Endothelial cell of umbilical vein (primary cell): ENCODE measurements at regions not wholly inside any gene's neighbourhood (a gene's known extent, or its start where the extent isn't known, plus 50 kb on each side); places are given as distances from the start of the nearest gene placed in this dataset.

Source experiments
- BruUV-seq: library from RNA; stranded (reverse); fragments of 400-500 nt; replicated peaks from 2 replicates; lab custom pipeline; 2021; lab: Mats Ljungman, UMichigan
- CTCF ChIA-PET: fragments of 300-600, 350-600 bp; sonication (Branson Sonifier 250); formaldehyde crosslinking; loops from one replicate; lab custom pipeline; 2021; ENCODE audit warnings: antibody characterized with exemption, inconsistent platforms; lab: Charles Lee
- POLR2A ChIA-PET: fragments of 300-600, 350-600 bp; sonication (Branson Sonifier 250); formaldehyde crosslinking; loops from one replicate; lab custom pipeline; 2021; ENCODE audit warnings: antibody characterized with exemption, inconsistent platforms; lab: Charles Lee
- DNase-seq: peaks from one replicate; pipeline ENCODE4 v3.0.0-alpha.2; 2011; ENCODE audit warnings: low read depth, low spot score
- FAIRE-seq: peaks from 2 replicates; lab custom pipeline; 2011; peaks lifted over from hg19 to GRCh38; lab: Jason Lieb, UNC
- H2AFZ ChIP-seq: 2 replicates; pipeline ENCODE4 v1.6.0; 2012; ENCODE audit warnings: low read depth, low read length, control low read depth, inconsistent platforms
- H3K27ac ChIP-seq: 2 replicates; pipeline ENCODE4 v1.5.1; 2011; ENCODE audit warnings: low read depth, mild to moderate bottlenecking, control low read depth, low read length, moderate library complexity; ENCODE audit not compliant: insufficient read depth
- H3K27me3 ChIP-seq, 2 experiments: 2 replicates each; pipeline versions ENCODE4 v1.6.0 to v1.6.1; 2011; ENCODE audit warnings: low read length in 2 of 2, mixed read lengths in 1 of 2; ENCODE audit not compliant: control insufficient read depth in 2 of 2, insufficient read depth in 2 of 2
- H3K36me3 ChIP-seq, 2 experiments: 2 replicates in 1 of 2; 3 replicates in 1 of 2; pipeline ENCODE4 v1.5.1; 2011; ENCODE audit warnings: low read length in 2 of 2, mild to moderate bottlenecking in 1 of 2, moderate library complexity in 1 of 2; ENCODE audit not compliant: control insufficient read depth in 2 of 2, insufficient read depth in 2 of 2; ENCODE audit errors: extremely low read depth in 1 of 2
- H3K4me1 ChIP-seq: 3 replicates; pipeline ENCODE4 v1.5.1; 2011; ENCODE audit warnings: mild to moderate bottlenecking, low read length; ENCODE audit not compliant: control insufficient read depth, insufficient read depth; ENCODE audit errors: extremely low read depth
- H3K4me2 ChIP-seq: 2 replicates; pipeline ENCODE4 v1.6.1; 2011; ENCODE audit warnings: low read length, control low read depth, mixed read lengths; ENCODE audit not compliant: insufficient read depth
- H3K4me3 ChIP-seq, 3 experiments: fragments of 200-600 bp in 1 of 3; sonication (generic), shearing (Covaris generic) in 1 of 3; replicated peaks in 1 of 3; 2 replicates each; pipeline ENCODE4 v1.5.1; 2011 to 2016; ENCODE audit warnings: control low read depth in 3 of 3, low read length in 3 of 3, mild to moderate bottlenecking in 2 of 3, inconsistent platforms in 1 of 3, low read depth in 1 of 3, moderate library complexity in 1 of 3; ENCODE audit not compliant: insufficient read depth in 1 of 3
- H3K79me2 ChIP-seq: 2 replicates; pipeline ENCODE4 v1.6.0; 2012; ENCODE audit warnings: low read length, inconsistent platforms; ENCODE audit not compliant: control insufficient read depth, insufficient read depth
- H3K9ac ChIP-seq: replicated peaks from 2 replicates; pipeline ENCODE3; 2011; ENCODE audit warnings: low read length, control low read depth; ENCODE audit not compliant: insufficient read depth; ENCODE audit errors: extremely low read depth
- H3K9me1 ChIP-seq: replicated peaks from 3 replicates; pipeline ENCODE4 v1.6.0; 2011; ENCODE audit warnings: mild to moderate bottlenecking, low read length; ENCODE audit not compliant: control insufficient read depth, insufficient read depth; ENCODE audit errors: extremely low read depth
- H3K9me3 ChIP-seq: replicated peaks from 2 replicates; pipeline ENCODE4 v1.5.1; 2012; ENCODE audit warnings: low read length, inconsistent platforms; ENCODE audit not compliant: control insufficient read depth, insufficient read depth
- H4K20me1 ChIP-seq: replicated peaks from 2 replicates; pipeline ENCODE3; 2011; ENCODE audit warnings: mild to moderate bottlenecking, low read length; ENCODE audit not compliant: control insufficient read depth, insufficient read depth; ENCODE audit errors: extremely low read depth
- CTCF ChIP-seq, 2 donors: IDR thresholded peaks; 1 replicate in 1 of 2; 2 replicates in 1 of 2; pipeline ENCODE4 v1.5.1; 2011; ENCODE audit warnings: low read length in 2 of 2, mild to moderate bottlenecking in 2 of 2, moderate library complexity in 2 of 2, control low read depth in 1 of 2, inconsistent platforms in 1 of 2, low read depth in 1 of 2; ENCODE audit not compliant: insufficient read depth in 1 of 2; ENCODE audit errors: extremely low read depth in 1 of 2
- EZH2 ChIP-seq: IDR thresholded peaks from 2 replicates; pipeline ENCODE4 v1.6.1; 2012; ENCODE audit warnings: borderline replicate concordance, low read depth, mild to moderate bottlenecking, moderate library complexity, low read length, inconsistent platforms; ENCODE audit not compliant: severe bottlenecking
- FOS ChIP-seq: IDR thresholded peaks from 2 replicates; pipeline ENCODE4 v1.6.1; 2011; ENCODE audit warnings: mild to moderate bottlenecking, low read length, moderate library complexity, borderline replicate concordance; ENCODE audit not compliant: insufficient read depth
- GATA2 ChIP-seq: IDR thresholded peaks from 2 replicates; pipeline ENCODE4 v1.7.0; 2011; ENCODE audit warnings: low read depth, mild to moderate bottlenecking, moderate library complexity, mixed read lengths, low read length; ENCODE audit not compliant: insufficient read length, insufficient read depth
- JUN ChIP-seq: IDR thresholded peaks from 2 replicates; pipeline ENCODE4 v1.6.1; 2011; ENCODE audit warnings: borderline replicate concordance, low read depth; ENCODE audit not compliant: insufficient read length, insufficient read depth
- MAX ChIP-seq: IDR thresholded peaks from 2 replicates; pipeline ENCODE4 v1.6.1; 2011; ENCODE audit not compliant: insufficient read depth, insufficient read length
- MYC ChIP-seq: IDR thresholded peaks from one replicate; pipeline ENCODE4 v1.6.1; 2011; ENCODE audit warnings: mild to moderate bottlenecking, low read depth, low read length
- POLR2A ChIP-seq: IDR thresholded peaks from 2 replicates; pipeline ENCODE4 v1.6.1; 2012; ENCODE audit warnings: low read depth, mild to moderate bottlenecking, control low read depth, low read length
- POLR2AphosphoS5 ChIP-seq: IDR thresholded peaks from 2 replicates; pipeline ENCODE4 v1.6.1; 2012; ENCODE audit warnings: low read depth, mild to moderate bottlenecking, control low read depth, low read length, moderate library complexity; ENCODE audit not compliant: insufficient read depth
- dilution Hi-C: fragments of 300-500 bp; cut with MboI; formaldehyde crosslinking; loops from one replicate; pipeline ENCODE4 v1.15.0; 2019; ENCODE audit warnings: low sequenced_read_pairs; ENCODE audit not compliant: extremely low pct_ligation_motif_present
- intact Hi-C: fragments of 100-400 bp; cut with micrococcal nuclease; formaldehyde crosslinking; loops from one replicate; pipeline ENCODE4 v1.10.0; 2022

GRCh38 chr12:105440037-105440664, 109.7 kb downstream of the C12orf75 start:
- TF ChIP-seq GATA2 = no peak
- TF ChIP-seq POLR2A = no peak
- TF ChIP-seq JUN = no peak
- TF ChIP-seq POLR2AphosphoS5 = no peak
- no peak for TF ChIP-seq FOS
- no peak for TF ChIP-seq MYC
- no peak for TF ChIP-seq CTCF (IDR thresholded peaks at IDR 0.05; ENCODE audit: extremely low read depth in 1 of 2, insufficient read depth in 1 of 2, low read depth in 1 of 2, low read length in 2 of 2)
- no peak for TF ChIP-seq MAX
- no peak for TF ChIP-seq EZH2
- Histone ChIP-seq H3K27ac (no peak overlapping the region), H3K4me2 (no peak overlapping the region), H3K36me3 (no peaks in the 10 kb centered on the region), H3K79me2 (no peaks in the 10 kb centered on the region), H2AFZ (no peak overlapping the region), H3K4me1 (peaks cover 16% of the 10 kb centered on the region), H3K9ac (no peak overlapping the region), H3K9me1 (no peaks in the 10 kb centered on the region), H3K4me3 (no peak overlapping the region), H3K27me3 (no peaks in the 10 kb centered on the region), H3K9me3 (no peaks in the 10 kb centered on the region), H4K20me1 (no peaks in the 10 kb centered on the region)
- DNase-seq (no peak), FAIRE-seq (no peak)
- POLR2A ChIA-PET = no interaction called here
- CTCF ChIA-PET = no interaction called here
- dilution Hi-C loops (no loop called here), intact Hi-C loops (no loop called here)
- BruUV-seq = no TSS peak
